SK-N-MC (cell line): ENCODE measurements at regions not wholly inside any gene's neighbourhood (a gene's known extent, or its start where the extent isn't known, plus 50 kb on each side); places are given as distances from the start of the nearest gene placed in this dataset.

ENCODE experiments used
- EZH2 ChIP-seq: fragments of 200-600 bp; sonication (generic); IDR thresholded peaks from one replicate; pipeline ENCODE4 v1.6.1; 2017; ENCODE audit warnings: antibody characterized with exemption
- POLR2AphosphoS5 ChIP-seq: IDR thresholded peaks from 2 replicates; pipeline ENCODE4 v1.6.1; 2012; ENCODE audit warnings: mild to moderate bottlenecking, low read depth, low read length, borderline replicate concordance

GRCh38 chr11:24084956-24085355, 411.9 kb upstream of the LUZP2 start:
- TF ChIP-seq POLR2AphosphoS5 (no peak), EZH2 (no peak)
